Progenitor cell of endocrine pancreas (in vitro differentiated cells): ENCODE measurements at regions not wholly inside any gene's neighbourhood (a gene's known extent, or its start where the extent isn't known, plus 50 kb on each side); places are given as distances from the start of the nearest gene placed in this dataset.

Experiments used
- DNase-seq: peaks from one replicate; pipeline ENCODE4 v3.0.0; 2021; ENCODE audit warnings: low spot score; ENCODE audit not compliant: unreplicated experiment
- H3K27ac Mint-ChIP-seq: 2 replicates; pipeline ENCODE4 v1.8.0; 2021; ENCODE audit warnings: mild to moderate bottlenecking, moderate library complexity, mixed read lengths
- H3K27me3 Mint-ChIP-seq: 2 replicates; pipeline ENCODE4 v1.8.0; 2021; ENCODE audit warnings: mixed read lengths
- H3K36me3 Mint-ChIP-seq: 2 replicates; pipeline ENCODE4 v1.8.0; 2022; ENCODE audit warnings: mixed read lengths; ENCODE audit not compliant: insufficient read depth
- H3K4me1 Mint-ChIP-seq: 2 replicates; pipeline ENCODE4 v1.8.0; 2021; ENCODE audit warnings: low read depth, mixed read lengths
- H3K4me3 Mint-ChIP-seq: 2 replicates; pipeline ENCODE4 v1.8.0; 2021; ENCODE audit warnings: low read depth, mild to moderate bottlenecking, moderate library complexity, mixed read lengths
- H3K9me3 Mint-ChIP-seq: 2 replicates; pipeline ENCODE4 v1.8.0; 2021; ENCODE audit warnings: low read depth, mixed read lengths
- CTCF ChIP-seq: fragments of 200-600 bp; sonication (generic); IDR thresholded peaks from one replicate; pipeline ENCODE4 v1.5.0; 2021; ENCODE audit warnings: antibody characterized with exemption, mild to moderate bottlenecking; ENCODE audit not compliant: unreplicated experiment

GRCh38 chr14:100649173-100649519, 61.9 kb upstream of the BEGAIN start:
- no peak overlapping the region for H3K4me3 Mint-ChIP-seq
- no peaks in the 10 kb centered on the region for H3K9me3 Mint-ChIP-seq
- H3K4me1 Mint-ChIP-seq, result no peaks in the 10 kb centered on the region
- H3K27ac Mint-ChIP-seq, result no peak overlapping the region
- DNase-seq, result no peak
- H3K36me3 Mint-ChIP-seq, result no peaks in the 10 kb centered on the region
- H3K27me3 Mint-ChIP-seq, result peaks cover 23% of the 10 kb centered on the region
- no peak for TF ChIP-seq CTCF

- H3K27me3 Mint-ChIP-seq, result peaks cover 29% of the 10 kb centered on the region
- TF ChIP-seq CTCF, result no peak
- no peak overlapping the region for H3K27ac Mint-ChIP-seq
- no peaks in the 10 kb centered on the region for H3K4me1 Mint-ChIP-seq
- H3K36me3 Mint-ChIP-seq, result no peaks in the 10 kb centered on the region
- H3K9me3 Mint-ChIP-seq, result no peaks in the 10 kb centered on the region
- DNase-seq, result no peak
- no peak overlapping the region for H3K4me3 Mint-ChIP-seq
Observed at GRCh38 chr14:100651999-100652508, 64.8 kb upstream of the BEGAIN start.

GRCh38 chr14:100652744-100653143, 65.5 kb upstream of the BEGAIN start:
- TF ChIP-seq CTCF, result no peak

GRCh38 chr14:100653409-100653808, 66.2 kb upstream of the BEGAIN start:
- Mint-ChIP-seq H3K27ac (no peak overlapping the region), H3K27me3 (peaks cover 29% of the 10 kb centered on the region), H3K9me3 (no peaks in the 10 kb centered on the region), H3K36me3 (no peaks in the 10 kb centered on the region), H3K4me3 (no peak overlapping the region), H3K4me1 (no peaks in the 10 kb centered on the region)
- no peak for DNase-seq
- peak; percentile 54 for TF ChIP-seq CTCF

More at GRCh38 chr14:100652744-100653143, 65.5 kb upstream of the BEGAIN start:
- Mint-ChIP-seq H3K36me3 (no peaks in the 10 kb centered on the region), H3K4me1 (no peaks in the 10 kb centered on the region), H3K9me3 (no peaks in the 10 kb centered on the region), H3K4me3 (no peak overlapping the region), H3K27ac (no peak overlapping the region), H3K27me3 (peaks cover 29% of the 10 kb centered on the region)
- DNase-seq, result no peak

- Mint-ChIP-seq H3K27me3 (peaks cover 29% of the 10 kb centered on the region), H3K4me1 (no peaks in the 10 kb centered on the region), H3K4me3 (peak overlapping the region; percentile 24), H3K27ac (no peak overlapping the region), H3K36me3 (no peaks in the 10 kb centered on the region), H3K9me3 (no peaks in the 10 kb centered on the region)
- no peak for DNase-seq
- TF ChIP-seq CTCF, result no peak
Observed at GRCh38 chr14:100654025-100654813, 67.0 kb upstream of the BEGAIN start.
